ENCODE measurements at regions not wholly inside any gene's neighbourhood (a gene's known extent, or its start where the extent isn't known, plus 50 kb on each side); places are given as distances from the start of the nearest gene placed in this dataset.
A peak's percentile ranks its signal among the peaks of the same experiment; 100 is the strongest.

DNA sequence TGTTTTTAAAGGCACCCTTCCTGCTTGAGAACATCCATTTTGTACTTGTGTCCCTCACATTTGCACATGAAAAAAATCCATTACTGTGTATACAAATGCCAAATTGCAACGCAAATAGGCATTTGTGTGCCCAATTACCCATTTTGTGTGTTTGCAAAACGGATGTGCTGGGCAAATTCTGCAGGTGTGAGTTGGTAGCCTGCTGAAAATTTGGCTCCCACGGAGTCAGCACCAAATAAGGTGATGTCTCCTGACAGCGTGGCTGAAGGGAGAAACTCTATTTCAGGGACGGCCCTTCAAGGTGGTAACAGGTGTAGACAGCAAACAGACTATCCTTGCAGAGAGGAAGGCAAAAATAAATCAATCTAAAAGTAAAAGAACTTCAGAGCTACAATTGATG is 661.1 kb downstream of the BCL11A start:
- no peak overlapping the region for H3K27ac Mint-ChIP-seq
- H3K27me3 Mint-ChIP-seq (ENCODE audit: low read depth): no peaks in the 10 kb centered on the region

DNA sequence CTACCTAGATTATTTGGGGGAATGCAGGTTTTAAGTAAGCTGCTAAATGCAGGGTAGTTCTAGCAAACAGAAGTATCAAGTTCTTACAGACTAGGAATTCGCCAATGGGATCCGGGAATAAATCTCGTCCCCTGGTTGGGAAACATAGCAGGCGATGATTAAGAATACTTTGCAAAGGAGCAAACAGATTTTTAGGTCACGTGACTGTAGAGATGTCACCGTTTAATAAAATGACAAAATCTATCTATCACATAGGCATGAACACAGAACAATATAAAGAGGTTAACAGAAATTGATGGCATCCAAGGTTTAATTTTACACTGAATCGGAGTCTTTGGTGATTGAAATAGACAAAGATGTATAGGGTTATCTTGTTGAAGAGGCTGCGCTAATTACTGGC is 664.1 kb downstream of the BCL11A start:
- peaks cover 34% of the 10 kb centered on the region for H3K4me1 Mint-ChIP-seq (ENCODE audit: low read depth)
- ATAC-seq (replicated peaks in 1 of 2): no peak
- peaks cover 0 to 3% of the 10 kb centered on the region in 2 donors for H3K36me3 Mint-ChIP-seq (ENCODE audit: insufficient read depth in 2 of 2)

More for the DNA sequence above, 661.1 kb downstream of the BCL11A start:
- DNase-seq (no peak), ATAC-seq (replicated peaks in 1 of 2) (no peak)
- no peak overlapping the region for H3K4me3 Mint-ChIP-seq
- peaks cover 2 to 5% of the 10 kb centered on the region in 2 donors for H3K9me3 Mint-ChIP-seq
- peaks cover 2 to 3% of the 10 kb centered on the region in 2 donors for H3K36me3 Mint-ChIP-seq (ENCODE audit: insufficient read depth in 2 of 2)
- H3K4me1 Mint-ChIP-seq (ENCODE audit: low read depth): peaks cover 18% of the 10 kb centered on the region

DNA sequence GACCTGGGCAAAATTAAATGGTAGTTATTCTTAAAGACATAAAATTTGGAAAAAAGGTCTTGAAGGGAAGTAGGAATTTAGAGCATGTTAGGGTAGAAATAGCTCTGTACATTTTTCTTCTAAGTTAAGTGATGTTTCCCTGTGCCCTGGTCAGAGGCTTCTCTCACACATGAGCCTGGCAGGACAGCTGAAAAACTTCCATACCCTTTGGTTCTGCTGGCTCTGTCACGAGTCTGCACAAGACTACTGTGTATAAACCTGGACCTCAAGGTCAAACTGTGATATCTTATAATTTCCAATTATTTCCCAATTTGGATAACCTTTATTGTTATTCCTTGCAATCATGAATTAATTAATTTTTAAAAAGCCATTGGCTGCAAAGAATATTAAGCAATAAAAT is 664.7 kb downstream of the BCL11A start:
- peaks cover 2% of the 10 kb centered on the region in 2 donors for H3K9me3 Mint-ChIP-seq
- DNase-seq (no peak), ATAC-seq (replicated peaks in 1 of 2) (no peak)
- no peaks in the 10 kb centered on the region for H3K27me3 Mint-ChIP-seq (ENCODE audit: low read depth)
- H3K4me1 Mint-ChIP-seq (ENCODE audit: low read depth): peaks cover 34% of the 10 kb centered on the region
- H3K27ac Mint-ChIP-seq: no peak overlapping the region
- no peak overlapping the region for H3K4me3 Mint-ChIP-seq
- H3K36me3 Mint-ChIP-seq (ENCODE audit: insufficient read depth in 2 of 2): peaks cover 0 to 3% of the 10 kb centered on the region in 2 donors

More for the DNA sequence above, 664.1 kb downstream of the BCL11A start:
- no peak for DNase-seq
- no peak overlapping the region for H3K27ac Mint-ChIP-seq
- peaks cover 2% of the 10 kb centered on the region in 2 donors for H3K9me3 Mint-ChIP-seq
- H3K4me3 Mint-ChIP-seq: no peak overlapping the region
- no peaks in the 10 kb centered on the region for H3K27me3 Mint-ChIP-seq (ENCODE audit: low read depth)

DNA sequence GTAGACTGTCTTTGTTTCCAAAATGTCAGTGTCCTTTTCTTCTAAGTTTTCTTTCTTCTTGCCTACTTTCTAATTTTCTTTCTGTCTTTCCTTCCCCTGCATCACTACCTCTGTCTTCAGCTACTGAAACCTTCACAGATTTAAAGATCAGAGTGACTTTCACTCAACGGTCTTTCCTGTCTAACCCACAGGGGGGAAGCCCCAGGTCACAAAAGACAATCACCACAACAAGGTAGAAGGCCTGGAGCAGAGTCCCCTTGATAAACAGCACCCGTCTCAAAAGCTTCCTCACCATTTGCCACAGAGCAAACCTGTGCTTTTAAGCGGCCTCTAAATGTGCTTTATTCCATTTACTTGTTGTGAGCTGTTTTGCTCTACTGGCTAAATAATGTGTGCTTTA is 665.4 kb downstream of the BCL11A start:
- H3K9me3 Mint-ChIP-seq: peaks cover 0 to under 1% of the 10 kb centered on the region in 2 donors
- no peak overlapping the region for H3K27ac Mint-ChIP-seq
- DNase-seq (peak; percentile 48 to 60), ATAC-seq (replicated peaks in 1 of 2) (peak; percentile 92 to 98)
- peaks cover 0 to 3% of the 10 kb centered on the region in 2 donors for H3K36me3 Mint-ChIP-seq (ENCODE audit: insufficient read depth in 2 of 2)
- no peaks in the 10 kb centered on the region for H3K27me3 Mint-ChIP-seq (ENCODE audit: low read depth)
- H3K4me1 Mint-ChIP-seq (ENCODE audit: low read depth): peaks cover 34% of the 10 kb centered on the region
- H3K4me3 Mint-ChIP-seq: peak overlapping the region; percentile 31 to 54

DNA sequence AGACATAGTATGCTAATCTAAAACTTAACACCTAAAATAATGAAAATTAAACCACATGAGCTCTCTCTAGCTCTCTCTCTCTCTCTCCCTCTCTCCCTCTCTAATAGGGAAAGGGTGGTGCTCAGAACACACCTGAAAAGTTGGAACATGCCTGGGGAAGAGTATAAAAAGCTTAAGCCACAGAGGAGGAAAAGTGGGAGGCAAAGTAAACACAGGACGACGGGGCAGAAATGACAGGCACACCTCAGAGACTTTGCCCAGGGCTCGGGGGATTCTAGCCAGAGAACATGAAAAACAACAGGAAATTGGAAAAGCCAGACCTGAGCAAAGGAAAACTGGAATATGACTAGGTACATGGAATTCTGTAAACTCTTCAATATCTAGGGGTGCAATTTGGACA is 666.1 kb downstream of the BCL11A start:
- peaks cover 0 to 3% of the 10 kb centered on the region in 2 donors for H3K36me3 Mint-ChIP-seq (ENCODE audit: insufficient read depth in 2 of 2)
- H3K27ac Mint-ChIP-seq: peak overlapping the region; percentile 17
- peak overlapping the region; percentile 31 to 54 for H3K4me3 Mint-ChIP-seq
- peaks cover 34% of the 10 kb centered on the region for H3K4me1 Mint-ChIP-seq (ENCODE audit: low read depth)
- no peaks in the 10 kb centered on the region for H3K27me3 Mint-ChIP-seq (ENCODE audit: low read depth)
- H3K9me3 Mint-ChIP-seq: no peaks in the 10 kb centered on the region
- DNase-seq (no peak), ATAC-seq (replicated peaks in 1 of 2) (no peak)

DNA sequence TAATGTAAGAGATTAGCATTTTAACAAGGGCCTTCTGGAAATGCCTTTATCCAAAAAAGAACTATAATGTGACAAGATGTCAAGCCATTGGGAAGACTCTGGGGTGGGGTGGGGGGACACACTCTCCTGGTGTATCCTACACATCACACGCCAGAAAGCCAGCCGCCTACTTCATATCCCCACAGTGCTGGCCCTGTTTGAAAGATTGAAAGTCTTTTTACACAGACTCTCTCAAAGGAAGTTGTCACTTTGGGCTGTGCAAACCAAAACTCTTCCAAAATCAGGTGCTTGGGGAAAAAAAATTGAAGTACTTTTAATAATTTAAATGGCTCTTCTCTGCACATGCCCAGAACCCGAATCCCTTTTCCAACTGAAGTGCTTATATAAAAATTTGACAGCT is 666.7 kb downstream of the BCL11A start:
- ATAC-seq (replicated peaks in 1 of 2) (no peak), DNase-seq (no peak)
- peak overlapping the region; percentile 21 for H3K27ac Mint-ChIP-seq
- no peaks in the 10 kb centered on the region for H3K9me3 Mint-ChIP-seq
- peaks cover 0 to 3% of the 10 kb centered on the region in 2 donors for H3K36me3 Mint-ChIP-seq (ENCODE audit: insufficient read depth in 2 of 2)
- no peaks in the 10 kb centered on the region for H3K27me3 Mint-ChIP-seq (ENCODE audit: low read depth)
- peak overlapping the region; percentile 21 to 43 for H3K4me3 Mint-ChIP-seq
- peaks cover 34% of the 10 kb centered on the region for H3K4me1 Mint-ChIP-seq (ENCODE audit: low read depth)

DNA sequence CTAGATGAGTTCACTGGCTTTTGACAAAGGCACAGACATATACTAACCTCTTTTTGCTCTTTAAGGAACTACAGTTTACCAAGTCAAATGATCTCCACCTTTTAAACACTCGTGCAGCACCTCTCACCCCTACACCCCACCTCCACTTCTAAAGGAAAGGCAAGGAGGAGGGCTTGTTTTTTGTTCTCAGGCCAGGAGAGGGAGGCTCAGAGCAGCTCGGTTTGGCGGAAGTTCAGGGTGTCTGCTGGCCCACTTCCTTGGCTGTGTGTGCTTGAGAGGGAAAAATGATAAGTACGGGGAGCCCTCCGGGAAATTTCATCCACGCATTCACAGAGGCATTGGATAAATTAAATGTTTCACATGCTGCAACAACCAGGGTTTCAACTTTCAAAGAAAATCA is 667.9 kb downstream of the BCL11A start:
- DNase-seq: peak in 1 of 2 donors; percentile 4
- H3K27me3 Mint-ChIP-seq (ENCODE audit: low read depth): no peaks in the 10 kb centered on the region
- no peak overlapping the region for H3K27ac Mint-ChIP-seq
- peaks cover 0 to 2% of the 10 kb centered on the region in 2 donors for H3K36me3 Mint-ChIP-seq (ENCODE audit: insufficient read depth in 2 of 2)
- peak overlapping the region in 1 of 2 donors; percentile 33 for H3K4me3 Mint-ChIP-seq
- no peak for ATAC-seq (replicated peaks in 1 of 2)
- H3K9me3 Mint-ChIP-seq: no peaks in the 10 kb centered on the region
- H3K4me1 Mint-ChIP-seq (ENCODE audit: low read depth): peaks cover 34% of the 10 kb centered on the region

DNA sequence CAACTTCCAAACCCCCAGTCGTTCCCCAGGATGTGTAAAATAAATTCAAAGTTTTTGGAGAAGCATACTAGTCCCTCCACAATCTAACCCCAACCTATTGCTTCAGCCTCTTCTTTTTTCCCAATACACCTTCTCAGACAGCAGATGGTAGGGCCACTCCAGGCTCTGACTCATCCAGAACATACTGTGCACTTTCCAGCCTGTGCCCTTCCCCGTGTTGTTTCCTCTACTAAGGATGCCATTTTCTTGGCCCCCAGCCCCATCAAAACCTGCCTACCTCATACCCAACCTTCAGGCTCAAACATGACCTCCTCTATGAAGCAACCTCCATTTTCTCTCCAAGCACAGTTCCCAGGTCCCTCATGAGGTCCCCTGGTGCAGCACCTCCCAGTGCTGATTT is 669.3 kb downstream of the BCL11A start:
- H3K4me3 Mint-ChIP-seq: no peak overlapping the region
- no peak overlapping the region for H3K27ac Mint-ChIP-seq
- no peaks in the 10 kb centered on the region for H3K36me3 Mint-ChIP-seq (ENCODE audit: insufficient read depth in 2 of 2)
- H3K27me3 Mint-ChIP-seq (ENCODE audit: low read depth): no peaks in the 10 kb centered on the region
- H3K4me1 Mint-ChIP-seq (ENCODE audit: low read depth): peaks cover 34% of the 10 kb centered on the region
- no peaks in the 10 kb centered on the region for H3K9me3 Mint-ChIP-seq
- ATAC-seq (replicated peaks in 1 of 2): no peak
- DNase-seq: no peak

DNA sequence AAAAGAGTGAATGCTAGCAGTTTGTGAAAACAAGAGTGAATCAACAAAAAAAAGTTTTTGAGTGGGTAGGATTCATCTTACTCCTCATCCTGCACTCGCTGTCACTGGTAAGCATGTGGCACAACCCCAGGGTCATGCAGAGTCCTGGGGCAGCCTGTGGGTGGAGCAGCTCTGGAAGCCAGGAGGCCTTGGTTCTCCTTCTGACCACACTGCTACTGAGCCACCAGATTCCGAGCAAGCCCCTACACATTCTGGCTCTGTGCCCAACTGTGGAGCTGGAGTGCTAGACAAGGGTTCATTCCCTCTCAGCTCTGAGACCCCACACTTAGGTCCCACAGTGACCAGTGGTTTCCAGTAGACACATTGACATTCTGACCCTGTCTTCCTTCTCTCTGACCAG is 670.6 kb downstream of the BCL11A start:
- no peaks in the 10 kb centered on the region for H3K36me3 Mint-ChIP-seq (ENCODE audit: insufficient read depth in 2 of 2)
- no peak overlapping the region for H3K4me3 Mint-ChIP-seq
- H3K9me3 Mint-ChIP-seq: no peaks in the 10 kb centered on the region
- no peak overlapping the region for H3K27ac Mint-ChIP-seq
- DNase-seq: no peak
- no peaks in the 10 kb centered on the region for H3K27me3 Mint-ChIP-seq (ENCODE audit: low read depth)
- no peak for ATAC-seq (replicated peaks in 1 of 2)
- peaks cover 25% of the 10 kb centered on the region for H3K4me1 Mint-ChIP-seq (ENCODE audit: low read depth)

DNA sequence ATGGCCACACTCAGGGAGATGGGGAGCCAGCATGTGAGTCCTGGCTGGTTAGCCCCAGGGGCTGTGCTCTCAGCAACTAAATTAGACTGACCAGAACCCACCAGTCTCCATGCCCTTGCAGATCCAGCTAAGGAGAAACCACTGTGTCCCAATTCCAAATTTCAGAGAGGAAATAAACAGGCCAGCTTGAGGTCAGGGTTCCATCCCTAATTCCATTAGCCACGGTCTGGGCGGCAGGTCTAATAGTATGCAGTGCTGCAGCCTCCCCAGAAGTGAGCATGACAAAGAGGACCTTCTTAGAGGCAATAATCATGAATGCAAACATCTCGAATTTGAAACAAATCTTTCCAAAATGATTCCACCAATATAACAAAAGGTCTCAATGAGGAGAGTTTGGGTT is 671.2 kb downstream of the BCL11A start:
- H3K36me3 Mint-ChIP-seq (ENCODE audit: insufficient read depth in 2 of 2): no peaks in the 10 kb centered on the region

DNA sequence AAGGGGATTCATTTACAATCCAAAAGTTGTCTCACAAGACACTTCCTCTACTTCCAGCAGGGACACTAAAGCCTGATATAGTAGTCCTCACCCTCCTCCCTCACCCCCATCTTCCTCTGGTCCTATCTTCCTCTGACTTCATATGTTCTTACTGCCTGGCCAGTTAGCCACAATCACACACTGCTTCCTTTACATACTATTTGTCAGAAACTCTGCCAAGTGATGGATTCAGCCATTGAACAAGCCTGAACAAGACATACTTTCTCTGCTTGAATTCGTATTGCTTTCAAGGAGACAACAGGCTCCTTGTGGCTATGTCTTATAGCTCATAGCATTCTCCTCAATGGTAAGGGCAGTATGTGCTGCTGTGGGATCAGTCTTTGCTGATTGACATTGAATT is 672.2 kb downstream of the BCL11A start:
- Mint-ChIP-seq H3K36me3 (ENCODE audit: insufficient read depth in 2 of 2) (no peaks in the 10 kb centered on the region), H3K4me1 (ENCODE audit: low read depth) (peaks cover 10% of the 10 kb centered on the region), H3K27ac (no peak overlapping the region), H3K4me3 (no peak overlapping the region), H3K27me3 (ENCODE audit: low read depth) (no peaks in the 10 kb centered on the region), H3K9me3 (peaks cover 0 to 4% of the 10 kb centered on the region in 2 donors)
- ATAC-seq (replicated peaks in 1 of 2) (no peak), DNase-seq (no peak)

More for the DNA sequence above, 671.2 kb downstream of the BCL11A start:
- Mint-ChIP-seq H3K27me3 (ENCODE audit: low read depth) (no peaks in the 10 kb centered on the region), H3K9me3 (no peaks in the 10 kb centered on the region), H3K4me3 (no peak overlapping the region), H3K4me1 (ENCODE audit: low read depth) (peaks cover 20% of the 10 kb centered on the region), H3K27ac (no peak overlapping the region)
- ATAC-seq (replicated peaks in 1 of 2) (no peak), DNase-seq (no peak)

DNA sequence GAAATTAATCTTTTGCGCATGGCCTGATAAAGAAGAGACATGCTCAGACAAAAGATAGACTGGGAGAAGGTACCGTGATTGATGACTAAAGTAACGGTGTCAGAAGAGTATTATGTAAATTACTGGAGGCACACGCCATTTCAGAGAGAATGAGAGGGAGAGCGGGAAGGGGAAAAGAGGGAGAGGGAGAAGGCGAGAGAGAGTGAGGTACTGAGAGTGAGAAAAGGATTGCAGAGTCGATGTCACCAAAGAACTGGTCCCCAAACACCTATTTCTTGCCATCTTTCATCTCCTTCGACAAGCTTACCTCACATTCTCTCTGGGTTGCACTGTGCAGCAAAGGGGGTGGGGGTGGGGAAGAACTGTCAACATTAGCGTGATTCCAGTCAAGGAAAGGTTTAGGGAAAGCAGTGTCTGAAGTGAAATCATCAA is 673.7 kb downstream of the BCL11A start:
- peaks cover 0 to 4% of the 10 kb centered on the region in 2 donors for H3K9me3 Mint-ChIP-seq
- no peaks in the 10 kb centered on the region for H3K4me1 Mint-ChIP-seq (ENCODE audit: low read depth)
- H3K27me3 Mint-ChIP-seq (ENCODE audit: low read depth): no peaks in the 10 kb centered on the region
- ATAC-seq (replicated peaks in 1 of 2): no peak
- H3K27ac Mint-ChIP-seq: no peak overlapping the region
- H3K36me3 Mint-ChIP-seq (ENCODE audit: insufficient read depth in 2 of 2): no peaks in the 10 kb centered on the region
- H3K4me3 Mint-ChIP-seq: no peak overlapping the region
- no peak for DNase-seq

DNA sequence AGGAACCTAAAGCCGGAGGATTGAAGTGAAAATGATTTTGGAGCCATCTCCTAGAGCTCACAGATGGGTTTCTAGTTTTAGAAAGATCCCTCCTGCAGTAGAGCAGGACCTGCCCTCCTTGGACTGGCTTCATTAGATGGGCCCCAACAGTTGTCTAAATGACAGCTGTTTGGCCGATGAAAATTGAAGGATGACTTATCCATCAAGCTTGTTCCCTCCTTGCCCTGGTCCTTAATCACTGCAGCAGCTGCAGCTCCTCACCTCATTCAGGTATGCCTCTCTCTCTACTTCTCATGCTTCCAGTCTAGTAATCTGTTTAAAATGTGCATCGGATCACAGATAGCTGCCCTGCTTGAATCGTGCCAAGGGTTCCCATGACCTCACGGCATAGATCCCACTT is 677.6 kb downstream of the BCL11A start:
- Mint-ChIP-seq H3K36me3 (ENCODE audit: insufficient read depth in 2 of 2) (no peaks in the 10 kb centered on the region), H3K27me3 (ENCODE audit: low read depth) (no peaks in the 10 kb centered on the region), H3K9me3 (peaks cover 0 to 4% of the 10 kb centered on the region in 2 donors), H3K27ac (no peak overlapping the region), H3K4me1 (ENCODE audit: low read depth) (no peaks in the 10 kb centered on the region), H3K4me3 (no peak overlapping the region)
- ATAC-seq (replicated peaks in 1 of 2) (no peak), DNase-seq (no peak)

DNA sequence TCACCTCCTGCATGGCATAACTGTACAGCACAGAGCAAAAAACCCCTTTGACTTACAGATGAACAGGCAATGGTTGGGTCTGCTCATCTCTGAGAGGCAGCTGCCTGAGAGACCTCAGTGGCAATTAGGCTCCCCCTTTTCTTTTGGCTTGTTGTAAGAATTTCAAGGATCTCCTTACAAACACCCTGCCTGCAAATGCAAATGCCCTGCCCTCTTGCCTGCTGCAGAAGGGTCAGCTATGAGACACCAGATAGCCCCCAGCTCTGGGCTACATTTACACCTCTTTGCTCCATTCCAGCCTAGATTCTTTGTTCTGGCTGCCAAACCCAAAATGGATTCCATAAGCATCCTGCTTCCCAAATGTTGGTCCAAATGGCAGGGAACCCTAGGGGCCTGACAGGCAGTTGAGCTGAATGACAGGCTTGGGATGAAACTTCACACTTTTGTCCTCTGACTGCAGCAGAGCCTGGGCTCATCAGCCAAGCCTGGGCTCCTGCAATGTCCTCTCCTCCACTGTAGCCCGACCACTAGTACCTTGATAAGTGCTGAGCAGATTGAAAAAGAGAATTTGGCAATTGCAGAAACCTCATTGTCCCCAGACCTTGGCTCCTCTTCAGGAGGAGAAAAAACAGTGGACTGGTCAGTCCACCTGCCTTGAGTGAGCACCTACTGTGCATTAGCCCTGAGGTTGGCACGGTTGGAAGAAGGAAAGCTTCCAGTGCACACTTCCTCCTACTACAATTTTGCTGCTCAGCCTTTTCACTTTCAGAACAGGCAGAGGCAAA is 678.3 kb downstream of the BCL11A start:
- no peak for DNase-seq

More for the DNA sequence above, 678.3 kb downstream of the BCL11A start:
- Mint-ChIP-seq H3K27me3 (ENCODE audit: low read depth) (no peaks in the 10 kb centered on the region), H3K36me3 (ENCODE audit: insufficient read depth in 2 of 2) (no peaks in the 10 kb centered on the region), H3K27ac (no peak overlapping the region), H3K9me3 (peaks cover 0 to 4% of the 10 kb centered on the region in 2 donors), H3K4me1 (ENCODE audit: low read depth) (no peaks in the 10 kb centered on the region), H3K4me3 (no peak overlapping the region)
- ATAC-seq (replicated peaks in 1 of 2): no peak

Data from activated T-cell treated with anti-CD3 and anti-CD28 coated beads, Interleukin-2, amount 50 U/mL, for 72 hours (primary cell).